Testis (tissue), 2 donors: ENCODE measurements at regions not wholly inside any gene's neighbourhood (a gene's known extent, or its start where the extent isn't known, plus 50 kb on each side); places are given as distances from the start of the nearest gene placed in this dataset.

ENCODE experiments used
- DNase-seq: peaks from one replicate; pipeline ENCODE4 v3.0.0-alpha.2; 2019
- H3K27ac ChIP-seq, 2 donors: fragments of 200-600 bp; sonication (generic); one replicate each; pipeline ENCODE4 v1.5.1; 2019
- H3K27me3 ChIP-seq: fragments of 200-600 bp; sonication (generic); one replicate; pipeline ENCODE4 v1.5.1; 2019
- H3K36me3 ChIP-seq: fragments of 200-600 bp; sonication (generic); one replicate; pipeline ENCODE4 v1.5.1; 2017; ENCODE audit warnings: low read depth; ENCODE audit errors: missing control alignments
- H3K4me1 ChIP-seq: fragments of 200-600 bp; sonication (generic); one replicate; pipeline ENCODE4 v1.5.1; 2019
- H3K4me3 ChIP-seq, 2 donors: fragments of 200-600 bp; sonication (generic); one replicate each; pipeline ENCODE4 v1.5.1; 2017 to 2019
- H3K9me3 ChIP-seq: fragments of 200-600 bp; sonication (generic); one replicate; pipeline ENCODE4 v1.5.1; 2017
- CTCF ChIP-seq, 3 experiments: fragments of 450-650 bp in 2 of 3; fragments of 200-600 bp in 1 of 3; sonication (generic) in 1 of 3; IDR thresholded peaks; one replicate each; pipeline ENCODE4 v1.5.1; 2016 to 2019; ENCODE audit warnings: antibody characterized with exemption in 3 of 3, mild to moderate bottlenecking in 2 of 3, moderate library complexity in 1 of 3
- POLR2A ChIP-seq: fragments of 450-650 bp; IDR thresholded peaks from one replicate; pipeline ENCODE4 v1.6.1; 2017; ENCODE audit warnings: antibody characterized with exemption, mild to moderate bottlenecking, moderate library complexity
- WGBS, 2 donors: methylation state at CpG; one replicate each; pipeline ENCODE4 v1.1.5; 2018; 5-methylcytosine and 5-hydroxymethylcytosine counted together
- intact Hi-C: fragments of 100-400 bp; cut with DNase I; formaldehyde crosslinking; loops from one replicate; pipeline ENCODE4 v1.15.1; 2023; ENCODE audit warnings: low total_unique reads

GRCh38 chr10:125536236-125536635 lies 146.7 kb downstream of the TEX36 start:
- no peaks in the 10 kb centered on the region for H3K4me1 ChIP-seq
- no peak overlapping the region for H3K4me3 ChIP-seq
- intact Hi-C loops, result no loop called here
- H3K9me3 ChIP-seq, result no peaks in the 10 kb centered on the region
- 84 to 92% methylated on average over 4 of the region's 4 CpGs for WGBS, 2 donors
- H3K27me3 ChIP-seq, result no peaks in the 10 kb centered on the region
- H3K36me3 ChIP-seq, result no peaks in the 10 kb centered on the region
- no peak overlapping the region for H3K27ac ChIP-seq
- DNase-seq, result no peak
- TF ChIP-seq CTCF (IDR thresholded peaks at IDR 0.05) (no peak), POLR2A (no peak)

GRCh38 chr10:125535559-125535958 lies 147.4 kb downstream of the TEX36 start:
- intact Hi-C loops, result no loop called here
- H3K9me3 ChIP-seq, result no peaks in the 10 kb centered on the region
- H3K4me3 ChIP-seq, result no peak overlapping the region
- WGBS, 2 donors, result 84 to 89% methylated on average over 8 of the region's 8 CpGs
- no peak for TF ChIP-seq POLR2A
- no peak for TF ChIP-seq CTCF (IDR thresholded peaks at IDR 0.05)
- no peaks in the 10 kb centered on the region for H3K4me1 ChIP-seq
- no peak overlapping the region for H3K27ac ChIP-seq
- no peak for DNase-seq
- H3K27me3 ChIP-seq, result no peaks in the 10 kb centered on the region
- H3K36me3 ChIP-seq, result no peaks in the 10 kb centered on the region

- H3K4me1 ChIP-seq, result no peaks in the 10 kb centered on the region
- DNase-seq, result no peak
- no peaks in the 10 kb centered on the region for H3K9me3 ChIP-seq
- intact Hi-C loops, result no loop called here
- no peak overlapping the region for H3K4me3 ChIP-seq
- H3K27me3 ChIP-seq, result no peaks in the 10 kb centered on the region
- 74% methylated on average over 5 of the region's 5 CpGs for WGBS, 2 donors
- H3K36me3 ChIP-seq, result no peaks in the 10 kb centered on the region
- H3K27ac ChIP-seq, result no peak overlapping the region
- TF ChIP-seq POLR2A, result no peak
- TF ChIP-seq CTCF (IDR thresholded peaks at IDR 0.05), result no peak
These were observed 148.4 kb downstream of the TEX36 start for GRCh38 chr10:125534515-125534914.

GRCh38 chr10:125533866-125534265 lies 149.1 kb downstream of the TEX36 start:
- WGBS, 2 donors, result 64% methylated on average over 8 of the region's 8 CpGs
- H3K27me3 ChIP-seq, result no peaks in the 10 kb centered on the region
- intact Hi-C loops, result no loop called here
- H3K9me3 ChIP-seq, result no peaks in the 10 kb centered on the region
- H3K4me1 ChIP-seq, result no peaks in the 10 kb centered on the region
- no peaks in the 10 kb centered on the region for H3K36me3 ChIP-seq
- H3K4me3 ChIP-seq, result no peak overlapping the region
- no peak for DNase-seq
- no peak overlapping the region for H3K27ac ChIP-seq
- no peak for TF ChIP-seq POLR2A
- no peak for TF ChIP-seq CTCF (IDR thresholded peaks at IDR 0.05)

- Histone ChIP-seq H3K27ac (no peak overlapping the region), H3K27me3 (no peaks in the 10 kb centered on the region), H3K36me3 (no peaks in the 10 kb centered on the region), H3K4me3 (no peak overlapping the region), H3K4me1 (no peaks in the 10 kb centered on the region), H3K9me3 (no peaks in the 10 kb centered on the region)
- WGBS, 2 donors, result 68 to 70% methylated on average over 12 of the region's 12 CpGs
- DNase-seq, result no peak
- intact Hi-C loops, result no loop called here
- no peak for TF ChIP-seq CTCF (IDR thresholded peaks at IDR 0.05)
- TF ChIP-seq POLR2A, result no peak
These were observed 151.5 kb downstream of the TEX36 start for GRCh38 chr10:125531465-125531864.
